CD4-positive, alpha-beta T cell treated with Interleukin-6 for 4 hours (primary cell): ENCODE measurements at regions not wholly inside any gene's neighbourhood (a gene's known extent, or its start where the extent isn't known, plus 50 kb on each side); places are given as distances from the start of the nearest gene placed in this dataset.
"Not testable (repeated sequence)": the region's sequence is repeated elsewhere in the genome, so short reads cannot be mapped to it uniquely, and the experiment has no call there.

Source experiments
- DNase-seq: peaks from one replicate; pipeline ENCODE4 v3.0.0-alpha.2; 2020; ENCODE audit warnings: mixed read lengths

- no peak for DNase-seq
Measured at GRCh38 chr10:44569193-44570091, 184.5 kb upstream of the CXCL12 start.

GRCh38 chr10:44571701-44572100 lies 186.8 kb upstream of the CXCL12 start:
- DNase-seq = no peak

DNA sequence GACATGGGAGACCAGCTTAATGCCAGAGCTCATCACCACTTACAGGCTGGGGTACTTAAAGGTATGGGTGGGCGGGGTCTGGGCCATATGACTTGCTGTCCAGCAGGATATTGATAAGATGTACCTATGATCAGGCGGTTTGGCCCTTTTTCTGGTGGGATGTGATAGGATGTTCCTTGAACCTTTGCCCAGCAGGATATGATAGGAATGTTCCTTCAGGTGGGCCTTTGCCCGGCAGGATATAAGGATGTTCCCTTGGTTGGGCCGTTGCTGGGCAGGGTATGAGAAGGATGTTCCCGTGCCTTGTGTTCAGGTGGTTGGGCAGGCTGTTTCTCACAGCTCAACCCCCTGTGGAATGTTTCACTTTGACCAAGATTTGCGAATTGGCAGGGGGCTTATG lies 187.2 kb upstream of the CXCL12 start:
- no peak for DNase-seq

DNA sequence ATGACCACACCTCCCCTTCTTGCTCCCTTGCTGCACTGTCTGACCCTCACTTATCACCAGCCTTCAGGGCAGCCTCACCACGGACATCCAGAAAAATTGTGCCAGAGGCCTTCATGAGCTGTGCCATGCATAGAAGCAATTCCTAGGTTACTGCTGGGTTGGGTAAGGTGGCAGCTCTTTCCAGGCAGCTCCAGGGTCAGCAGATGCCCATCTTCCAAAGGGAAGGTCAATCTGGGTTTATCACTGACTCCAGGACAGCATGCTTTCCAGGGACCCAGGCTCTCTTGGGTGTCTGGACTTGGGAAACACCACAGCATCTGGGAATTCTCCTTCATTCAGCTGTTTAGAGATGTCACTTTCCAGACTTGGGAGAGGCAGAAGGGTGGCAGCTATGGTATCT lies 188.9 kb upstream of the CXCL12 start:
- no peak for DNase-seq

GRCh38 chr10:44574596-44575480 lies 189.9 kb upstream of the CXCL12 start:
- no peak for DNase-seq

DNA sequence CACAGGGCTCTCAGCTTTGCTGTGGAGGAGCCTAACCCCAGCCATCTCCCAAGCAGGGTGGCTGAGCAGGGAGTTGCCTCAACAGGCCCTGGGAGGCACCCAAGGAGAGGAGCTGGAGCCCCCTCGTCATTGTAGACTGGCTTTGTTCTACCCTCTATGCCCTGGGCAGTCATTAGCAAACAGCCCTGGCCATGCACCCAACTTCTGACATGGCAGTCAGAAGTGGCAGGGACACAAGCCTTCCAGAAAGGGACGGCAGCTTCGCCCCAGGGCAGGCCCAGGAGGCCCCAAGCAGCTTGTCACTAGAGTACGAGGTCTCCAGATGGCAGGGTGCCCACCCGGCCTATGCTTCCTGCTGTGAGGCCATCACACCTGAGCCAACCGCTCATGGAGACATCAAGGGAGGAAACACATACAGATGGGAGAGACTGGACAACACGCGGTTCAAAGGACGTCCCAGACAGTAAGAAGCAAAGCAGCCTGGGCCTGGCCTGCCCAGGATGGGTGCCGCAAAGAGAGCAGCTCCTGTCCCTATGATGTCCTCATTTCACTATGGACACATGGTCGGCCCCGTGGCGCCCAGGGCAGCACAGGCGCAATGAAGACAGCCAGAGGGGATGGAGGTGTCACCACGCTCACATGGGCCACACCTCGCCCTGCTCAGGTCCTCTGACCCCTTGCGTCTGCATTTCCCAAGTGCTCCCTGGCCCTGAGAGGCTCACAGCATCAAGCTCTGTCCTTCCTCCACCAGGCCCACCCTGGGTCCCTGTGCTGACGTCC lies 190.9 kb upstream of the CXCL12 start:
- DNase-seq = no peak

DNA sequence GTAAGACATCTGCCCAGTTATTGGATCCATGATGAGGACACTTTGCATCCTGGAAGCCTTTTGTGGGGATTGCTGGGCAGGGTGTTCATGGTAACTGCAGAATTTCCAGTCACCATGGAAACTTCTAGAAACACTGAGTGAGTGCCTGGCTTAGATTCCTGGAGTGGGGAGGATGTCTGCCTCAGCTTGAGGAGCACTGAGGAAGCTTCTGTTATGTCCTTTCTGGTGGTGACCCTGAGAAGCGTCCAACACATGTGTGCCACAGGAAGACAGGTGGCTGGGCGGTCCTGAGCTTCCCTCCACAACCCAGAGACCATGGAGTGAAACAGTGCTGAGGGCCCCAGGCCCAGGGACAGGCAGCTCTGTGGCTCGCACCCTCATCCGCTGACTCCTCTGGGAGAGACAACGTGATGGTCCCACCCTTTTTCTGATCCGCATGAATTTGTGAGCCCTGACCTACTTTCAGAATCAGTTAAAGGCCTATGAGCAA lies 191.8 kb upstream of the CXCL12 start:
- peak; percentile 24 for DNase-seq

GRCh38 chr10:44577533-44577932 lies 192.6 kb upstream of the CXCL12 start:
- no peak for DNase-seq

DNA sequence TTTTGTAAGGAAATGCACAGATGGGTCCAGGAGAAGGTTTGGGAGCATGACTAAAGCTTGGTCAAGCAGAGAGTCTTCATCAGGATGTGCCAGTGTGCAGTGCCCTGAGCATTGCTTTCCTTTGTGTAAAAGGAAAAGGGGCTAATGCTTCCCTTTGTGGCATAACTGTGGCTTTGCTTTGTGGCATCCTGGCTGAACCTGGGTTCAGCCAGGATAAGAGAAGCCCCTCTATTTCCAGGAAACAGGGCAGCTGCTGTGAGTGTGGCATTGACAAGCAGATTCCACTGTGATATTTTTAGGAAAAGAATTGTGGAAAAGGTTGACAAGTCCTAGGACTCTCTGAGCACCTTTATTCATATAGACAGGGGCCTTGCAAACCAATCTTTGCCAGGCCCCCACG lies 193.4 kb upstream of the CXCL12 start:
- DNase-seq = no peak

DNA sequence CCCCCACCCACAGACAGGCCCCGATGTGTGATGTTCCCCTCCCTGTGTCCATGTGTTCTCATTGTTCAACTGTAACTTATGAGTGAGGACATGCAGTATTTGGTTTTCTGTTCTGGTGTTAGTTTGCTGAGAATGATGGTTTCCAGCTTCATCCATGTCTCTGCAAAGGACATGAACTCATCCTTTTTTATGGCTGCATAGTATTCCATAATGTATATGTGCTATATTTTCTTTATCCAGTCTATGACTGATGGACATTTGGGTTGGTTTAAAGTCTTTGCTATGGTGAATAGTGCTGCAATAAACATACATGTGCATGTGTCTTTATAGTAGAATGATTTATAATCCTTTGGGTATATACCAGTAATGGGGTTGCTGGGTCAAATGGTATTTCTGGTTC lies 194.1 kb upstream of the CXCL12 start:
- not testable (repeated sequence) for DNase-seq

- no peak for DNase-seq
Measured at GRCh38 chr10:44581996-44582395, 197.1 kb upstream of the CXCL12 start.

GRCh38 chr10:44587488-44588318 lies 202.8 kb upstream of the CXCL12 start:
- DNase-seq = no peak

GRCh38 chr10:44589181-44589943 lies 204.5 kb upstream of the CXCL12 start:
- DNase-seq = no peak

DNA sequence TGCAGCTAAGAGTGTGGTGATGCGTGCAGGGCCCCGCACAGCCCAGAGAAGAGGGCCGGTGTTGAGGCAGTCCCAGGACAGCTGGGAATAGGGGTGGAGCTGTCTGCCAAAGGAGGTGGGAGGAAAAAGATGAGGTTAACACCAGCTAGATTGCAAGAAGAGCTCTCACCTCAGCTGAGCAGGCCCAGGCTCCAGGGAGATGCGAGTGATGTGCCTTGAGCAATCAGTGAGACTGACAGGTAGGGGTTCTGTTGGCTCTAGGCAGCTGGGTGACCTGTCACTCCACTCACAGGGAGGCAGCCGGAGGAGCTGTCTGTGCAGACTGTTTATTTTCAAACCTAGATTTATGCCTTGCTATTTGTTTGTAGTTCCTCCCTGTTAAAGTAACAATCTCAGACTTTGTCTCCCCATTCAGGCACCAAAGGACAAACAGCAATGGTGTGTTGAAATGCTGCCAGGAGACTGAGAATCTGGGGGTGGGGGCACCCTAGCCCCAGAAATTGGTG lies 205.1 kb upstream of the CXCL12 start:
- no peak for DNase-seq

DNA sequence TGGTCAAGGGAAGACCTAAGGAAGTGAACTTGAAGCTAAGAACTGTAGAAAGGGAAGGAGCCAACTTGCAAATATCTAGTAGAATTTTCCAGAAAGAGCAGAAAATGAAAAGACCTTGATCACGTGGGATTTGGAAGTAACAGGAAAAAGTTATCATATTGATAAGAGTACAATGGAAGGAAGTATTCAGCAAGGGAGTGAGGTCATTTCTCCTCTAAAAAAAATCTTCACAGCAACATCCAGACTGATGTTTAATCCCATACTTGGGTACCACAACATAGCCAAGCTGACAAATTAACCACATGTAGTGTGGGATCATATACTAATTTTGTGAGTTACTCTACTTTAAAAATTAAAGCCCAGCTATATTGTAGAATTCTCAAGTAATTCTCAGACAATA lies 207.0 kb upstream of the CXCL12 start:
- DNase-seq = no peak

DNA sequence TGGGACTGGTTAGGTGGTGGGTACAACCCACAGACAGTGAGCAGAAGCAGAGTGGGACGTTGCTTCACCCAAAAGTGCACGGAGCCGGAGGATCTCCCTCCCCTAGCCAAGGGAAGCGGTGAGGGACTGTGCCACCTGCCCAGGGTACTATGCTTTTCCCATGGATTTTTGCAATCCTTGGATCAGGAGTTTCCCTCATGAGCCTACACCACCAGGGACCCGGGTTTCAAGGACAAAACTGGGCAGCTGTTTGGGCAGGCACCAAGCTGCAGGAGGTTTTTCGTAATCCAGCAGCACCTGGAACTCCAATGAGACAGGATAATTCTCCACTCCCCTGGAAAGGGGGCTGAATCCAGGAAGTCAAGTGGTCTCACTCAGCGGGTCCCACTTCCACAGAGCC lies 209.1 kb upstream of the CXCL12 start:
- no peak for DNase-seq

DNA sequence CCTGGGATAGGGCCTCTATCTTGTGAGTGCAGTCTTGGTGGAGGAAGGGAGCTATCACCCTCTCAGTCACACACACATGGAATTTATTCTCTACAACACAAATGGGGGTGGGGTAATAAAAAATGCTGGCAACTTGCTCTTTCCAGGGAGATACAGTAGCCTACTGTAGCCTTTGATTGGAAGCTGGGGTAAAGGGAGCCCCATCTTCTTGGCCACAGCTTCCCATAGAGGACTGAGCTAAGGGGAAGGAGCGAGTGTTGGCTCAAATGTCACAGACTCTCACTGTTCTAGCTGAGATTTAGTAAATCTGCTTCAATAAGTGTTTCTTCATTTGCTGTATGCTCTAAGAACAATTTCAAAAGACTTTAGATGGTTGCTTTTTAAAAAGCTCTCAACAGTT lies 222.2 kb upstream of the CXCL12 start:
- DNase-seq = no peak

DNA sequence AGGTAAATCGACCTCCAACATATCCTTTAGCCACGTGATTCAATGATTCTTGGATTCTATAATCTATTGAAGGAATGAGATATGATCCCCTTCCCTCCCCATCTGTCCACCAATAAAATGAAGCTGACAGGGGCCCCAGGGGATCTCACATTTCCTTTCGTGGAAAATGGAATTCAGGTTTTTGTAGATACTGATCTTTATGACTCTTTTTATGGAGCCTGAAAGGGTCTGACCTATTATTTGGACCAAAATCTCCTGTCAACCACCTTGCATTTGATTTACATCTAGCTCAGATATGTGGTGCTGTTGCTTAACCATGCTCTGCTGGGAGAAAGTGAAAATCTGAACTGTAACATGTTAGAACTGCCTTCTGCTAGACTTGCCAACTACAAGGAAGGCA lies 234.0 kb upstream of the CXCL12 start:
- no peak for DNase-seq

- no peak for DNase-seq
Measured at GRCh38 chr10:44619521-44619920, 234.6 kb upstream of the CXCL12 start.

GRCh38 chr10:44619975-44620374 lies 235.1 kb upstream of the CXCL12 start:
- DNase-seq = no peak
